ENCODE measurements at regions not wholly inside any gene's neighbourhood (a gene's known extent, or its start where the extent isn't known, plus 50 kb on each side); places are given as distances from the start of the nearest gene placed in this dataset.
A peak's percentile ranks its signal among the peaks of the same experiment; 100 is the strongest.

DNA sequence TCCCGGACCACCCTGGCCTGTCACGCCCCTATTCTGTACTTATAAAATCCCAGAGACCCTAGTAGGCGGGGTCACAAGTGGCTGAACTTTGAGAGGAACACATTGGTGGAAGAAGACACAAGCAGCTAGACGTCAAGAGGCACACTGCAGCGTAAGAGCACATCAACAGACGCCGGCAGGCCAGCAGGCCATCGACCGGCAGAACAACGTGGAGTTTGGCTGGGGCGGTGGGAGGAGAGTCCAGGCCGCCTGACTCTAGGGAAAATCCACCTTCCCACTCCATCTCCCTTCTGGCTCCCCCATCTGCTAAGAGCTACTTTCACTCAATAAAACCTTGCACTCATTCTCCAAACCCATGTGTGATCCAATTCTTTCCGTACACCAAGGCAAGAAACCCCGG lies 601.8 kb upstream of the CDH2 start:
- Histone ChIP-seq H3K79me2 (ENCODE audit: insufficient read depth, low read length) (no peaks in the 10 kb centered on the region), H4K20me1 (ENCODE audit: insufficient read depth, low read length) (no peaks in the 10 kb centered on the region), H3K27me3 (ENCODE audit: insufficient read depth, low read length, poor library complexity) (no peaks in the 10 kb centered on the region), H3K36me3 (ENCODE audit: insufficient read depth, low read length) (no peaks in the 10 kb centered on the region), H3K9ac (ENCODE audit: low read depth, low read length) (no peak overlapping the region), H3K9me3 (ENCODE audit: insufficient read depth, low read length, severe bottlenecking) (peaks cover 4% of the 10 kb centered on the region), H3K27ac (ENCODE audit: low read length) (peak overlapping the region; percentile 72), H3K4me2 (ENCODE audit: insufficient read depth, low read length) (no peak overlapping the region; the same call in 1 of the 2 replicates), H2AFZ (ENCODE audit: low read depth, low read length) (0 out of 2 replicates have a peak overlapping the region, but pooled peaks have one; percentile 1), H3K4me3 (ENCODE audit: low read depth in 1 of 2, low read length in 2 of 2) (no peak overlapping the region), H3K4me1 (ENCODE audit: insufficient read depth, low read length) (peaks cover 66% of the 10 kb centered on the region)
- DNase-seq: no peak
- TF ChIP-seq EZH2 (IDR thresholded peaks at IDR 0.05; ENCODE audit: borderline replicate concordance, low read depth, low read length, severe bottlenecking): no peak
- TF ChIP-seq, protein P1, sequence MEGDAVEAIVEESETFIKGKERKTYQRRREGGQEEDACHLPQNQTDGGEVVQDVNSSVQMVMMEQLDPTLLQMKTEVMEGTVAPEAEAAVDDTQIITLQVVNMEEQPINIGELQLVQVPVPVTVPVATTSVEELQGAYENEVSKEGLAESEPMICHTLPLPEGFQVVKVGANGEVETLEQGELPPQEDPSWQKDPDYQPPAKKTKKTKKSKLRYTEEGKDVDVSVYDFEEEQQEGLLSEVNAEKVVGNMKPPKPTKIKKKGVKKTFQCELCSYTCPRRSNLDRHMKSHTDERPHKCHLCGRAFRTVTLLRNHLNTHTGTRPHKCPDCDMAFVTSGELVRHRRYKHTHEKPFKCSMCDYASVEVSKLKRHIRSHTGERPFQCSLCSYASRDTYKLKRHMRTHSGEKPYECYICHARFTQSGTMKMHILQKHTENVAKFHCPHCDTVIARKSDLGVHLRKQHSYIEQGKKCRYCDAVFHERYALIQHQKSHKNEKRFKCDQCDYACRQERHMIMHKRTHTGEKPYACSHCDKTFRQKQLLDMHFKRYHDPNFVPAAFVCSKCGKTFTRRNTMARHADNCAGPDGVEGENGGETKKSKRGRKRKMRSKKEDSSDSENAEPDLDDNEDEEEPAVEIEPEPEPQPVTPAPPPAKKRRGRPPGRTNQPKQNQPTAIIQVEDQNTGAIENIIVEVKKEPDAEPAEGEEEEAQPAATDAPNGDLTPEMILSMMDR (IDR thresholded peaks at IDR 0.05; ENCODE audit: borderline replicate concordance, extremely low read depth, low read length, poor library complexity, severe bottlenecking): no peak
- no peak for ATAC-seq (ENCODE audit: insufficient read depth, low read depth)

DNA sequence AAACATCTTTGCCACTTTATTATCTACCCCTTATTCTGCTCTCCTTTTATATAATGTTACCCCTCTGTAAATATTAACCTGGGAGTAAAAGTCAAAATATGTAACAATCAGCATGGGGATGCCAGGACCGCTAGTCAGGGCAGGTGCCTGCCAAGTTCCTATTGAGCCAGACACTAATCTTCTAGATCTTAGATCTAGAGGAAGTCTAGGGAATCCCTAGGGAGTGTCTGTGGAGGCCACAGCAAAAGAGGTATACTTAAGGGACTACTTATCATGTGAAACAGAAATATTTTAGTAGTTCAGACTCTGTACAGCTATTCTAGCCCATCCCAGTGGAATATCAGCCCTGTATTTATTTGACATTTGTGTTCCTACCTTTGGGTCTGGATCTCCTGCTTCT lies 600.8 kb upstream of the CDH2 start:
- peak; percentile 29 for ATAC-seq (ENCODE audit: insufficient read depth, low read depth)
- Histone ChIP-seq H3K79me2 (ENCODE audit: insufficient read depth, low read length) (no peaks in the 10 kb centered on the region), H4K20me1 (ENCODE audit: insufficient read depth, low read length) (no peaks in the 10 kb centered on the region), H3K9me3 (ENCODE audit: insufficient read depth, low read length, severe bottlenecking) (peaks cover 4% of the 10 kb centered on the region), H3K9ac (ENCODE audit: low read depth, low read length) (no peak overlapping the region), H3K36me3 (ENCODE audit: insufficient read depth, low read length) (no peaks in the 10 kb centered on the region), H3K4me2 (ENCODE audit: insufficient read depth, low read length) (peak overlapping the region; percentile 14), H3K27ac (ENCODE audit: low read length) (peak overlapping the region; percentile 72), H3K4me1 (ENCODE audit: insufficient read depth, low read length) (peaks cover 66% of the 10 kb centered on the region), H3K27me3 (ENCODE audit: insufficient read depth, low read length, poor library complexity) (no peaks in the 10 kb centered on the region), H3K4me3 (ENCODE audit: low read depth in 1 of 2, low read length in 2 of 2) (no peak overlapping the region), H2AFZ (ENCODE audit: low read depth, low read length) (no peak overlapping the region)
- DNase-seq: peak; percentile 60
- TF ChIP-seq, protein P1 (IDR thresholded peaks at IDR 0.05; ENCODE audit: borderline replicate concordance, extremely low read depth, low read length, poor library complexity, severe bottlenecking): no peak
- no peak for TF ChIP-seq EZH2 (IDR thresholded peaks at IDR 0.05; ENCODE audit: borderline replicate concordance, low read depth, low read length, severe bottlenecking)

DNA sequence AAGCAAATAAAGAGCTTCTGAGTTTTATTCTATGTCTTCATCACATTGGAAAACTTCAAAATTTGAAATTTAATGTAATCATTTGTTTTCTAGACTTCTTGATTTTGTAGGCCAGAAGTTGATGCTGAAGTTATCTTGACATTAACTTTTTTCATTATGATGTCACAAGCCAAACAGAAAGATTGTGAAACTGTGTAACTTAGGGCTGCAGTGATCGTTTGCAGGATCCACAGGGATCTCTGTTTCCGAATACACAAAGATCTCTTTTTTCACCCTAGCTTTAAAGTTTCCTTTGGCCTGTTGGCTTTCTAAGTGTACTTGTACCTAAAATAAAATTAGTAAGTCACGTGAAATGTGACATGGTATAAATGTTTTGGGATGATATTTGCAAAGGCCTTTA lies 594.9 kb upstream of the CDH2 start:
- Histone ChIP-seq H4K20me1 (ENCODE audit: insufficient read depth, low read length) (no peaks in the 10 kb centered on the region), H3K4me2 (ENCODE audit: insufficient read depth, low read length) (peak overlapping the region; percentile 45), H3K4me3 (ENCODE audit: low read depth in 1 of 2, low read length in 2 of 2) (no peak overlapping the region), H3K9ac (ENCODE audit: low read depth, low read length) (peak overlapping the region; percentile 28; the same call in 1 of the 2 replicates), H3K4me1 (ENCODE audit: insufficient read depth, low read length) (peaks cover 60% of the 10 kb centered on the region), H3K9me3 (ENCODE audit: insufficient read depth, low read length, severe bottlenecking) (peaks cover 4% of the 10 kb centered on the region), H3K36me3 (ENCODE audit: insufficient read depth, low read length) (no peaks in the 10 kb centered on the region), H3K27ac (ENCODE audit: low read length) (peak overlapping the region; percentile 18; the same call in 1 of the 2 replicates), H2AFZ (ENCODE audit: low read depth, low read length) (peak overlapping the region; percentile 50), H3K79me2 (ENCODE audit: insufficient read depth, low read length) (no peaks in the 10 kb centered on the region), H3K27me3 (ENCODE audit: insufficient read depth, low read length, poor library complexity) (no peaks in the 10 kb centered on the region)
- ATAC-seq (ENCODE audit: insufficient read depth, low read depth): no peak
- no peak for DNase-seq
- TF ChIP-seq, protein P1 (IDR thresholded peaks at IDR 0.05; ENCODE audit: borderline replicate concordance, extremely low read depth, low read length, poor library complexity, severe bottlenecking): no peak
- no peak for TF ChIP-seq EZH2 (IDR thresholded peaks at IDR 0.05; ENCODE audit: borderline replicate concordance, low read depth, low read length, severe bottlenecking)
